B cell (primary cell): ENCODE measurements at regions not wholly inside any gene's neighbourhood (a gene's known extent, or its start where the extent isn't known, plus 50 kb on each side); places are given as distances from the start of the nearest gene placed in this dataset.

Source experiments
- ATAC-seq: fragments of 200-7000 bp; cut with Tn5 transposase; one replicate; pipeline ENCODE4 v1.10.0; 2021; ENCODE audit warnings: low read depth, mild to moderate bottlenecking, moderate number of reproducible peaks, moderate library complexity
- CTCF ChIA-PET: fragments of 350-600 bp; sonication (Branson Sonifier 250); formaldehyde crosslinking; loops from one replicate; lab custom pipeline; 2021; ENCODE audit warnings: antibody characterized with exemption, inconsistent platforms; lab: Charles Lee
- POLR2A ChIA-PET: fragments of 350-600 bp; sonication (Branson Sonifier 250); formaldehyde crosslinking; loops from one replicate; lab custom pipeline; 2021; ENCODE audit warnings: antibody characterized with exemption; lab: Charles Lee
- DNase-seq: peaks from one replicate; pipeline ENCODE4 v3.0.0; 2013
- H2AFZ ChIP-seq: 2 replicates; pipeline ENCODE4 v1.6.1; 2012; ENCODE audit warnings: mild to moderate bottlenecking, low read depth, low read length; ENCODE audit not compliant: insufficient read depth, poor library complexity, severe bottlenecking
- H3K27ac ChIP-seq, 2 donors: 1 replicate in 1 of 2; 2 replicates in 1 of 2; pipeline ENCODE4 v1.5.1; 2012 to 2013; ENCODE audit warnings: low read length in 2 of 2, mild to moderate bottlenecking in 2 of 2, moderate library complexity in 1 of 2
- H3K27me3 ChIP-seq, 4 experiments: fragments of 200-600 bp in 1 of 4; sonication (generic) in 1 of 4; replicated peaks in 1 of 4; 1 replicate in 2 of 4; 2 replicates in 2 of 4; pipeline versions ENCODE4 v1.6.1 to v1.7.0; 2013 to 2016; ENCODE audit warnings: low read length in 3 of 4, mild to moderate bottlenecking in 2 of 4, mixed read lengths in 1 of 4, moderate library complexity in 1 of 4; ENCODE audit not compliant: insufficient read depth in 4 of 4, control insufficient read depth in 3 of 4; ENCODE audit errors: control extremely low read depth in 1 of 4
- H3K36me3 ChIP-seq, 2 experiments: replicated peaks in 1 of 2; 1 replicate in 1 of 2; 2 replicates in 1 of 2; pipeline versions ENCODE4 v1.6.1 to v1.7.1; 2013; ENCODE audit warnings: low read length in 1 of 2; ENCODE audit not compliant: insufficient read depth in 2 of 2, control insufficient read depth in 1 of 2; ENCODE audit errors: control extremely low read depth in 1 of 2, extremely low read depth in 1 of 2
- H3K4me1 ChIP-seq, 2 donors: fragments of 200-600 bp in 1 of 2; sonication (generic) in 1 of 2; 1 replicate in 1 of 2; 2 replicates in 1 of 2; pipeline versions ENCODE4 v1.5.1 to v1.6.1; 2013 to 2017; ENCODE audit warnings: low read length in 2 of 2; ENCODE audit not compliant: control insufficient read depth in 2 of 2, insufficient read depth in 2 of 2
- H3K4me2 ChIP-seq: replicated peaks from 2 replicates; pipeline ENCODE3; 2012; ENCODE audit warnings: mild to moderate bottlenecking, low read depth, low read length; ENCODE audit not compliant: poor library complexity, severe bottlenecking
- H3K4me3 ChIP-seq, 5 experiments: fragments of 200-600 bp in 1 of 5; sonication (generic) in 1 of 5; 1 replicate in 3 of 5; 2 replicates in 2 of 5; pipeline versions ENCODE4 v1.5.1 to v1.7.0; 2011 to 2016; ENCODE audit warnings: low read length in 4 of 5, mild to moderate bottlenecking in 4 of 5, low read depth in 2 of 5, control low read depth in 1 of 5, moderate library complexity in 1 of 5; ENCODE audit not compliant: insufficient read depth in 1 of 5; ENCODE audit errors: control extremely low read depth in 1 of 5, extremely low read depth in 1 of 5
- H3K79me2 ChIP-seq: fragments of 200-600 bp; sonication (generic); one replicate; pipeline ENCODE4 v1.6.0; 2016; ENCODE audit warnings: low read length; ENCODE audit not compliant: control insufficient read depth, insufficient read depth
- H3K9ac ChIP-seq: fragments of 200-600 bp; sonication (generic); 2 replicates; pipeline ENCODE4 v1.6.1; 2017; ENCODE audit warnings: mild to moderate bottlenecking, low read length, moderate library complexity
- H3K9me3 ChIP-seq, 3 donors: one replicate each; pipeline versions ENCODE4 v1.6.1 to v1.7.1; 2013; ENCODE audit warnings: low read length in 2 of 3; ENCODE audit not compliant: control insufficient read depth in 2 of 3, insufficient read depth in 1 of 3; ENCODE audit errors: control extremely low read depth in 1 of 3
- H4K20me1 ChIP-seq: 2 replicates; pipeline ENCODE4 v1.6.0; 2012; ENCODE audit warnings: mild to moderate bottlenecking, low read length; ENCODE audit not compliant: insufficient read depth, control insufficient read depth, poor library complexity, severe bottlenecking
- H3K27ac Mint-ChIP-seq: one replicate; pipeline ENCODE4 v1.8.0; 2021; ENCODE audit warnings: mixed read lengths
- H3K27me3 Mint-ChIP-seq: one replicate; pipeline ENCODE4 v1.8.0; 2021; ENCODE audit warnings: mixed read lengths
- H3K4me1 Mint-ChIP-seq: one replicate; pipeline ENCODE4 v1.8.0; 2021; ENCODE audit warnings: mixed read lengths
- H3K4me3 Mint-ChIP-seq: one replicate; pipeline ENCODE4 v1.8.0; 2021; ENCODE audit warnings: mixed read lengths
- H3K9me3 Mint-ChIP-seq: one replicate; pipeline ENCODE4 v1.8.0; 2022; ENCODE audit warnings: mixed read lengths; ENCODE audit not compliant: insufficient read depth
- EZH2 ChIP-seq: IDR thresholded peaks from 2 replicates; pipeline ENCODE4 v1.6.1; 2012; ENCODE audit warnings: borderline replicate concordance, low read depth, mild to moderate bottlenecking, moderate library complexity, low read length; ENCODE audit not compliant: insufficient read depth, poor library complexity, severe bottlenecking
- WGBS: methylation state at CpG from one replicate; pipeline ENCODE4 v1.1.5; 2013; ENCODE audit warnings: missing lambda C conversion rate; ENCODE audit not compliant: insufficient coverage; 5-methylcytosine and 5-hydroxymethylcytosine counted together
- intact Hi-C: fragments of 100-400 bp; cut with micrococcal nuclease; formaldehyde crosslinking; loops from one replicate; pipeline ENCODE4 v1.10.0; 2022
- TF ChIP-seq, protein P1 (sequence below): fragments of 200-600 bp; IDR thresholded peaks from one replicate; pipeline ENCODE4 v1.8.0; 2022; ENCODE audit warnings: antibody characterized with exemption, mild to moderate bottlenecking

DNA sequence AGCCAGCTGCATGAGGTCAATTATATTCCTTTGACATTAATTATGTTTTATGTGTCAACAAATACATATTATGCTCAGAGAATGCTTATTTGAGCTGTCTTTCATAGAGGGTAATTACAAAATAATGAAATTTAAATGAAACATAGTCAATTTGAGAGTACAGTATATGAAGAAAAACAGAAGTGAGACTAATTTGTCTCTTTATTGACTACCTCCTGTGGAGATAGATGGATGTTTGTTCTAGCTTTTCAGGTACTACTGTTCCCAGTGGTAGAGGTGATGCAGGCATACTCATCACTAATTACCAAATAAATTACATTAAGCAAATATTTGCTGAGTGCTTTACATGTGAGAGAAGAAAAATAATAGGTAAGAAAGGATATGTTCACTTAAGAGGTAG, 1129.6 kb downstream of the OTOL1 start:
- no peak overlapping the region for H3K4me3 ChIP-seq
- no peaks in the 10 kb centered on the region for H4K20me1 ChIP-seq
- POLR2A ChIA-PET = no interaction called here
- ATAC-seq = no peak
- no peaks in the 10 kb centered on the region for H3K27me3 Mint-ChIP-seq
- no peaks in the 10 kb centered on the region for H3K4me1 ChIP-seq
- H3K4me3 Mint-ChIP-seq = no peak overlapping the region
- no peak for TF ChIP-seq EZH2
- TF ChIP-seq, protein P1, sequence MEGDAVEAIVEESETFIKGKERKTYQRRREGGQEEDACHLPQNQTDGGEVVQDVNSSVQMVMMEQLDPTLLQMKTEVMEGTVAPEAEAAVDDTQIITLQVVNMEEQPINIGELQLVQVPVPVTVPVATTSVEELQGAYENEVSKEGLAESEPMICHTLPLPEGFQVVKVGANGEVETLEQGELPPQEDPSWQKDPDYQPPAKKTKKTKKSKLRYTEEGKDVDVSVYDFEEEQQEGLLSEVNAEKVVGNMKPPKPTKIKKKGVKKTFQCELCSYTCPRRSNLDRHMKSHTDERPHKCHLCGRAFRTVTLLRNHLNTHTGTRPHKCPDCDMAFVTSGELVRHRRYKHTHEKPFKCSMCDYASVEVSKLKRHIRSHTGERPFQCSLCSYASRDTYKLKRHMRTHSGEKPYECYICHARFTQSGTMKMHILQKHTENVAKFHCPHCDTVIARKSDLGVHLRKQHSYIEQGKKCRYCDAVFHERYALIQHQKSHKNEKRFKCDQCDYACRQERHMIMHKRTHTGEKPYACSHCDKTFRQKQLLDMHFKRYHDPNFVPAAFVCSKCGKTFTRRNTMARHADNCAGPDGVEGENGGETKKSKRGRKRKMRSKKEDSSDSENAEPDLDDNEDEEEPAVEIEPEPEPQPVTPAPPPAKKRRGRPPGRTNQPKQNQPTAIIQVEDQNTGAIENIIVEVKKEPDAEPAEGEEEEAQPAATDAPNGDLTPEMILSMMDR = no peak
- H3K9me3 Mint-ChIP-seq = peaks cover 7% of the 10 kb centered on the region
- H3K4me1 Mint-ChIP-seq = no peaks in the 10 kb centered on the region
- no peak overlapping the region for H3K27ac Mint-ChIP-seq
- no peak overlapping the region for H3K27ac ChIP-seq
- no peak overlapping the region for H3K4me2 ChIP-seq
- peaks cover 0 to 6% (median 5%) of the 10 kb centered on the region in 3 donors for H3K9me3 ChIP-seq
- no peaks in the 10 kb centered on the region for H3K36me3 ChIP-seq
- intact Hi-C loops = no loop called here
- no peak for DNase-seq
- CTCF ChIA-PET = no interaction called here
- no peak overlapping the region for H3K9ac ChIP-seq
- H3K79me2 ChIP-seq = no peaks in the 10 kb centered on the region
- no peak overlapping the region for H2AFZ ChIP-seq
- no peaks in the 10 kb centered on the region for H3K27me3 ChIP-seq

DNA sequence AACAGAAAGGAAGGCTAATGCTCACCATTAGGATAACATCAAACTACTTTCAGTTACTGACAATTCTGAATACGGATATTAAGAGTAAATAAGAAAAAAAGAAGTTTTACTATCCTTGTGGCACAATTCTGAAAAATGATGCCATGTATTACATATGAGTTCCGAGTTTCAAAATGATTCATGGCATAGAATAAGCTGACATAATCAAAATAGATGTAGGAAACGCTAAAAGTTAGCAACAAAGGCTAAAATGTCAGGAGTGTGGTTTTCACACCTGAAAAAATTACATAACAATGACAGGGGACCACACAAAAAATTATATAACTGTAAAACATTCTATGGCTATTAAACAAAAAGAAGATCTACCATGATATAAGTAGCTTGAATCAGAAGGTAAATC, 1131.9 kb downstream of the OTOL1 start:
- no peak overlapping the region for H3K4me3 Mint-ChIP-seq
- H3K27me3 Mint-ChIP-seq = no peaks in the 10 kb centered on the region
- H3K9me3 ChIP-seq = no peaks in the 10 kb centered on the region
- no peak overlapping the region for H3K9ac ChIP-seq
- H2AFZ ChIP-seq = no peak overlapping the region
- H3K4me1 ChIP-seq = no peaks in the 10 kb centered on the region
- DNase-seq (no peak), ATAC-seq (no peak)
- POLR2A ChIA-PET = no interaction called here
- no peaks in the 10 kb centered on the region for H3K79me2 ChIP-seq
- CTCF ChIA-PET = no interaction called here
- no peaks in the 10 kb centered on the region for H3K27me3 ChIP-seq
- no peaks in the 10 kb centered on the region for H3K36me3 ChIP-seq
- H3K27ac Mint-ChIP-seq = no peak overlapping the region
- H3K9me3 Mint-ChIP-seq = peaks cover 2% of the 10 kb centered on the region
- H3K27ac ChIP-seq = no peak overlapping the region
- no peaks in the 10 kb centered on the region for H3K4me1 Mint-ChIP-seq
- TF ChIP-seq EZH2 = no peak
- TF ChIP-seq, protein P1 = no peak
- no peak overlapping the region for H3K4me3 ChIP-seq
- intact Hi-C loops = no loop called here
- WGBS = no CpG with 5 or more reads among the region's 3 CpGs
- H4K20me1 ChIP-seq = no peaks in the 10 kb centered on the region
- H3K4me2 ChIP-seq = no peak overlapping the region
